Fibroblast of gingiva (primary cell): ENCODE measurements at regions not wholly inside any gene's neighbourhood (a gene's known extent, or its start where the extent isn't known, plus 50 kb on each side); places are given as distances from the start of the nearest gene placed in this dataset.
A peak's percentile ranks its signal among the peaks of the same experiment; 100 is the strongest.

Experiments
- DNase-seq: peaks from one replicate; pipeline ENCODE4 v3.0.0-alpha.2; 2011; ENCODE audit warnings: low read depth

- no peak for DNase-seq
Observed at GRCh38 chrX:10021461-10022272, 54.5 kb downstream of the CLDN34 start.

- DNase-seq, result no peak
Observed at GRCh38 chrX:10022273-10022541, 55.0 kb downstream of the CLDN34 start.

DNA sequence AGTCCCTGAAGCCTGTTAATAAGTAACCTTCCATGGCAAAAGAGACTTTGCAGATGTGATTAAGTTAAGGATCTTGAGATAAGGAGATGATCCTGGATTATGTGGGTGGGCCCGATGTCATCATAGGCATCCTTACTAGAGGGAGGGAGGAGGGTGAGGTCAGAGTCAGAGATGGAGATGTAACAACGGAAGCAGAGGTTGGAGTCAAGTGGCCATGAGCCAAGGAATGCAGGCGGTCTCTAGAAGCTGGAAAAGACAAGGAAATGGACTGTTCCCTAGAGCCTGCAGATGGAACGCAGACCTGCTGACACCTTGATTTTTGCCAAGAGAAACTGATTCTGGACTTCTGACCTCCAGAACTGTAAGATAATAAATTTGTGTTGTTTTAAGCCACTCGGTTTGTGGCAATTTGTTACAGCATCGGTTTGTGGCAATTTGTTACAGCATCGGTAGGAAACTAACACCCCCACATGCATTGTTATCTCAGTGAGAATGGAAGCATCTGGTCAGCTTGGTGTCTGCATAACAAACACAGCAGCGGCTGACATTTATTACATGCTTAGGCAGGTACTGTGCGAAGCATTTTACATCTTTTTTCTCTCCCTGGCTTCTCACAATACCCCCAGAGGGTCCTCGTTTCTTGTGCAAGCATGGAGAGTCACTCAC, 55.6 kb downstream of the CLDN34 start:
- no peak for DNase-seq

GRCh38 chrX:10023821-10024220, 56.7 kb downstream of the CLDN34 start:
- no peak for DNase-seq

GRCh38 chrX:10025742-10026493, 58.8 kb downstream of the CLDN34 start:
- no peak for DNase-seq

DNA sequence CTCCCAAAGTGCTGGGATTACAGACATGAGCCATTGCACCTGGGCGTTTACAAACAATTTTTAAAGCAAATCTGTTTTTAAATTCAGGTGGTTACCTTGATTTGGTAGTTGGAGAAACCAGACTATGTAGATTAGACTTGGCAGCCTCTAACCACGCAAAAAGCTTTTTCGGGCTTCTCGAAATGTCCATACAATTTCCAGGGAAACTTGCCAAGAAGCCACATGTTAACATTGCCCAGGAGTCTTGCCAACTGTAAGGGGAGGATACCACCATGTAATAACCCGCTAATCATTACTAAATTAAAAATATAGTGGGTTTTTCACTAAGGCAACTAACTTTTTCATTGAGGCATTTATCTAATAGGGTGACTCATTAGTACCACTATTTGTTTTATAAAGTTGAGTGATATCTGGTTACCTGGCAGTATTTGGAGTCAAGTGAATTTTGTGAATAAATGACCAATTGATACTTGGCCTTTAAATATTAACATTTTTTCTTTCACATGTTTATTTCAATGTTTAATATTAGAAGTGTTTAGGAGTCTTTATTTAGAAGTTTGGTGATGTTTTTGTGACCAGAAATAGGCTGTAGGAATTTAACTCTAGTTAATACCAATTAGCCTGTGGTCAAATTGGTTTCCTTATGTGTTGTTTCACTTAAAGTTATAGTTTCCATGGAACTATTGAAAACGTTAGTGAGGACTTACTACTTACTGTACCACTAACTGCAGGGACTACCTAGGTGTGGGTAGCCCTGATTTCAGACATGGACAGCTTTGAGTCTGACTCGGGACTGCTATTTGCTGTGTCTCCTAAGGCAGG, 61.3 kb downstream of the CLDN34 start:
- DNase-seq, result no peak

- DNase-seq, result peak; percentile 2
Observed at GRCh38 chrX:10030570-10030969, 63.4 kb downstream of the CLDN34 start.

DNA sequence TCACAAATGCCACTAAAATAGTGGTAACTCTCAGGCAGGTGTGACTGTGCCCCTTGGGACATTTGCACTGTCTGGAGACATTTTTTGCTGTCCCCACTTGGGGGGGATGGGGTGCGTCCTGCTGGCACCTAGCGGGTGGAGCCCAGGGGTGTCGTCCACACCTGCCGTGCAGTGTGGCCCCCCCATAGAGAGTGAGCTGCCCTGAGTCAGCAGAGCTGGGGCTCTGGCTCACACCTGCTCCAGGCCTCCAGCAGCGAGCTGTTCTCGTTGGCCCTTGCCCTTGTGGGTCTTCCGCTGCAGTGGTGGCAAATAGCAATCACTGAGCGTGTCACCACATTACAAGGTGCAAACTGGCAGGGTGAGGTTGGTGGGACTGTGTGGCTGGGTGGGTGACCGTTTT, 64.6 kb downstream of the CLDN34 start:
- no peak for DNase-seq

GRCh38 chrX:10032147-10032546, 65.0 kb downstream of the CLDN34 start:
- no peak for DNase-seq

DNA sequence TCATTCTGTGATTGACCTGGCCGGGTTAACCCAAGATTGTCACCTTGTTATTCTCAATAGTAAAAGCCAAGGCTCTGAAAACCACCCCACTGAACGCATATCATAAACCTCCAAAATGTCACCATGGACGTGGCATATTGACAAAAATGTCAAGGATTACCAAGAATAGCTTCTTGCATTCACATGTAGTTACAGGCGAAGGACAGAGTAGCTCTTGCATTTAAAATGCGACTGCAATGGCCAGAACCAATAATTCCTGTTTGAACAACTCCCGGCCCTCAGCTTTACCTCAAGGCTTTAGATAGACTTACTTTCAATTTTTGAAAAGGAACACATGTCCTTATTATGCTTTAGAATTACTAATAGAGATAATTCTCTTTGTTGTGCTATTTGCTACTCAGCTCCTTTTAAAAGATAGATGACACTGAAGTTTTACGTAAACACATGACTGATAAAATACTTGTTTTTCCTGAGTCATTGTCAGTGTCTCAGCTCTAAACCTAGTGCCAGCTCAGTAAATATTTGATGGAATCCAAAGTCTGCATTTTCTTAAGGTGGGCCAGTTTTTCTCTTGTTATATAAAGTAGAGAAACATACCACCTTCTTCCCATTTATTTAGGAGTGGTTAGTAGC, 66.3 kb downstream of the CLDN34 start:
- DNase-seq, result no peak

DNA sequence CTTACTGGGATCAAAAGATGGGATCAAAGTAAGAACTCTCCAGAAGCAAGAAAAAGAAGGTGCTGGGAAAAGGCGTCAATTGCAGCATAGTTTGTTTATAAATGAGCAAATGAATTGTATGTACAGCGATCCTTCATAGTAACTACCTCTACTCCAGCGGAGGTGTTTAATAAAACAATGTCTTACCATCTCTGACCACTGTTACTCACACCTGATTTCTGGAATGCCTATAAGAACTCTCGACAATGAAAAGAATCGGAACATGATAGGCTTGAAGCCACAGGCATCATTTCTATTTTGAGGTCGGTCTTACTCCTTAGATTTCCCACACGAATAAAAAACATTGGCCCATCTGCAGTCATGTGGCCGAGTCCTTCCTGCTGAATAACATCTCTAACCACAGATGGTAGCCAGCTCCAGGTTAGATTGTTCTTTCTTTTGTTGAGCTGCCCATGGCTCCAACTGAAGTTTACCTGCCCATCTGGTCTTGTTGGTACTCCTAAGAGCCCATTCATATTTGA, 67.6 kb downstream of the CLDN34 start:
- no peak for DNase-seq

DNA sequence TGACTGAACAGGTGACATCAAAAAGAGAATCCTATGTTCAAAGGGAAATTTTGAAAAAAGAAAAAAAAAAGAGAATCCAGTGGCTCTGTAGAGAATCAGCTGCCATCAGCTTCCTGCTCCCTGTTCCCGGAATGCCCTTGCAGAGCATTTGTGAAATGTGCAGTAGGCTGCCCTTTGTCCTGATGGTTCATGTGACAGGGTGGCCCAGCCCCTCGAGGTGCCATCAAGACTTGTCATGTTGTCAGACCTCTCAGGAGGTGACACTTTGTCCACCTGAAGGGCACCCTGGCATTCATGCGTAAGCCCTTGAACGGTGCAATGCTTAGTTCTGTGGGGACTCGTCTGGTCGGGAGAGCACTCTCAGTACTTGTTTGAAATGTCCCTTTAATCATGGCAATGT, 71.4 kb downstream of the CLDN34 start:
- DNase-seq, result no peak

GRCh38 chrX:10039821-10040793, 72.9 kb downstream of the CLDN34 start:
- peak; percentile 39 for DNase-seq

DNA sequence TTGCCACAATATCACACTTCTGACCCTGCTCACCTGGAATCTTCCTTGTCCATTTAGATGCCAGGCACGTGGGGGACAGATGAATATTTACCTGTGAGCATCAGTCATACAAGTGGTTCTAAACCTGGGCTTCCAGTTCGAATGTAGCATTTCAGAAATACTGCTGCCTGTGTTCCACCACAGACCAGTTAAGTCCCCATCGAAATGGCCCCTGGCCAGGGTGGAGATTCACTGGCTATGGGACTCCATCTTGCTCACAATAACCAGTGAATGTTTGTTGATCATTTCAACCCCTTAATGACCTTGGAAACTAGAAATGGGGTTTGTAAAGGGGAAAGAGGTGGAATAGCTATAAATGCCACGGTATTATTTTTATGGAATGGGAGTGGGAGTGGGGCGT, 73.8 kb downstream of the CLDN34 start:
- DNase-seq, result no peak

DNA sequence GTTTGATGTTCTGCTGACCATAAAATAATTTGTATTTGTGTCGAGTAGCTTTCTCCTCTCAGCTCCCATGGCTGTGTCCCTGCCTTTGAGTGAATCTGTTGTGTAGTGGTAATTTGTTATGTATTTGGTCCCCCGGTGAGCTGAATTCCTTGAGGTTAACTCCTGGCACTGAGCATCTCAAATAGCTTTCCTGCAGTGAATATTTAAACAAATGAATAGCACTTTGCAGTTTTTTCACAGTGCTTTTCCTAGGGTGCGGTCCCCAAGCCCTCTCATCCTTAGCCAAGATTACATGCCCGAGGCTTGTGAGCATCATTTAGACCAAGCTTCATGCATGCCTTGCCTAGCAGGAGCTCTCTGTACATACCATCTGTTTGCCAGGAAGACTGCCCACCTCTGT, 74.2 kb downstream of the CLDN34 start:
- DNase-seq, result peak; percentile 21

- DNase-seq, result no peak
Observed at GRCh38 chrX:10042055-10042454, 74.9 kb downstream of the CLDN34 start.

DNA sequence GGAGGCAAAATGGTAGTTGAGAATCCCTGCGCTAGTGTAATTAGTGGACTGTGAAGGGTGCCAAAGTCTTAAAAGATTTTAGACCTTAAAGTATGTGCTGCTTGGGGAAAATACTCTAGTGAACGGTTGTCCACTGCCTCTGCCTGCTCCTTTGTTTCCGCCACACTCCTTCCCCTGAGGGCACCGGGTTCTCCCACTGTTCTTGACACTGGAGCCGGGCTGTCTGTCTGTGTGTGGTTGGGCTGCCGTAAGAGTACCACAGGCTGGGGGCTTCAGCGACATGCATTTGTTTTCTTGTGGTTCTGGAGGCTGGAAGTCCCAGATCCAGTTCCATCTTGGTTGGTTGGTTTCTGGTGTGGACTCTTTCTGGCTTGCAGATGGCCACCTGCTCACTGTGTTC, 76.2 kb downstream of the CLDN34 start:
- DNase-seq, result no peak

DNA sequence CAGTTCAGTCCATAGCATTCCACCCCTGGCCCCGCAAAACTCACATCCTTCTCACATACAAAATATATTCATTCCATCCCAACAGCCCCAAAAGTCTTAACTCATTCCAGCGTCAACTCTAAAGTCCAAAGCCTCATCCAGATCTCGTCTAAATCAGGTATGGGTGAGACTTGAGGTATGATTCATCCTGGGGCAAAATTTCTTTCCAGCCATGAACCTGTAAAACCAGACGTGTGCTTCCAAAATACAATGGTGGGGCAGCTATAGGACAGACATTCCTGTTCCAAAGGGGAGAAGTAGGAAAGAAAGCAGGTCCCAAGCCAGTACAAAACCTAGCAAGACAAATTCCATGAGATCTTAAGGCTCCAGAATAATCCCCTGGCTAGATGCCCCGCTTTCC, 76.9 kb downstream of the CLDN34 start:
- DNase-seq, result no peak

DNA sequence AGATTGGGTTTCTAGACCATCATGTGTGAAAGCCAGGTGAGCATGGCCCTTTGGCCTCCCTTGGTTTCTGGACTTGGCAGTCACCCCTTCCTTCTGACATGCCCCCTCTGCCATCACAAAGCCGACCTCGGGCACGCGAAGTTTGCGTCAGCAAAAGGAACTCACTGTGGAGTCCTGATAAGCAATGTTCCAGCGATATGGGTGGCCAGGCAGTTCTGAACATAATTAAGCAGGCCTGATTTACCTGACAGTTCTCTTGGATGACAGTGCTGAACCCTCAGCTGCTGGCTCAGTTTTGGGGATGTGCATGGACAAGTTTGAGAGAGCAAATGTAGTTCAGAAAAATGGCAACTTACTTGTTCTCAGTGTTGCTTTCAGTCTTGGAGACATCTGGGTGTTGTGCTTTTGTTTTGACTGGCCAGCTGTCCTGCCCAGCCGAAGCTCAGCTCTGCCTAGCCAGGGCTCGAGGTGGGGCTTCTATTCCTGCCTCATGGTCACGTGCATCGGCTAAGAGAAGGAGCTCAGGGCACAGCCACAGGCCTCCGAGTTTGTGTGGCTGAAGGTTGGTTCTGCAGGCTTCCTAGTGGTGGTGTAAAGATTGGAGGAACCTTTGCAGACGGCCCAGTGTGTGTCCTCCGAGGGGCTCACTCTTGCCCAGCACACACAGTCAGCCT, 78.3 kb downstream of the CLDN34 start:
- no peak for DNase-seq

GRCh38 chrX:10047133-10047532, 80.0 kb downstream of the CLDN34 start:
- DNase-seq, result no peak
